Panc1 (cell line): ENCODE measurements at regions not wholly inside any gene's neighbourhood (a gene's known extent, or its start where the extent isn't known, plus 50 kb on each side); places are given as distances from the start of the nearest gene placed in this dataset.

Source experiments
- ATAC-seq: fragments of 200-7000 bp; cut with Tn5 transposase; 2 replicates; pipeline ENCODE4 v1.9.1; 2020; ENCODE audit warnings: mild to moderate bottlenecking, moderate library complexity
- BruUV-seq: library from RNA; stranded (reverse); fragments of 400-500 nt; replicated peaks from 2 replicates; lab custom pipeline; 2021; lab: Mats Ljungman, UMichigan
- CTCF ChIA-PET: fragments of 300-600 bp; sonication (Branson Sonifier 250); formaldehyde crosslinking; loops from one replicate; lab custom pipeline; 2022; ENCODE audit warnings: antibody characterized with exemption; lab: Charles Lee
- POLR2A ChIA-PET: fragments of 300-600 bp; sonication (Branson Sonifier 250); formaldehyde crosslinking; loops from one replicate; lab custom pipeline; 2022; ENCODE audit warnings: antibody characterized with exemption; lab: Charles Lee
- DNase-seq: peaks from one replicate; pipeline ENCODE4 v3.0.0-alpha.2; 2010; ENCODE audit warnings: low read depth, low spot score
- H3K27ac ChIP-seq: 2 replicates; pipeline ENCODE4 v1.5.1; 2011; ENCODE audit warnings: mild to moderate bottlenecking, low read length, inconsistent platforms
- H3K27me3 ChIP-seq: fragments of 200-500 bp; sonication (Bioruptor generic); 2 replicates; pipeline ENCODE4 v1.6.0; 2014; ENCODE audit warnings: low read length, inconsistent platforms; ENCODE audit not compliant: control insufficient read depth, insufficient read depth
- H3K36me3 ChIP-seq: fragments of 200-500 bp; sonication (Bioruptor generic); 2 replicates; pipeline ENCODE4 v1.5.1; 2014; ENCODE audit warnings: inconsistent platforms, mild to moderate bottlenecking, low read length, moderate library complexity; ENCODE audit not compliant: control insufficient read depth, insufficient read depth
- H3K4me1 ChIP-seq: 2 replicates; pipeline ENCODE4 v1.5.1; 2011; ENCODE audit warnings: inconsistent platforms, mild to moderate bottlenecking, low read length, moderate library complexity; ENCODE audit not compliant: control insufficient read depth, insufficient read depth
- H3K4me3 ChIP-seq, 2 experiments: 2 replicates each; pipeline ENCODE4 v1.5.1; 2011 to 2012; ENCODE audit warnings: low read depth in 2 of 2, low read length in 2 of 2, mild to moderate bottlenecking in 2 of 2, inconsistent platforms in 1 of 2, moderate library complexity in 1 of 2
- H3K9me3 ChIP-seq: fragments of 200-500 bp; sonication (Bioruptor generic); 2 replicates; pipeline ENCODE4 v1.5.1; 2014; ENCODE audit warnings: low read depth, mild to moderate bottlenecking, inconsistent platforms, low read length, moderate library complexity; ENCODE audit not compliant: control insufficient read depth, insufficient read depth
- CTCF ChIP-seq: fragments of 450-650 bp; IDR thresholded peaks from 2 replicates; pipeline ENCODE4 v1.5.1; 2017; ENCODE audit warnings: mild to moderate bottlenecking
- POLR2AphosphoS5 ChIP-seq: IDR thresholded peaks from 2 replicates; pipeline ENCODE4 v1.6.1; 2012; ENCODE audit warnings: mild to moderate bottlenecking, low read depth, low read length, moderate library complexity
- REST ChIP-seq, 2 experiments: IDR thresholded peaks; 2 replicates each; pipeline ENCODE4 v1.6.1; 2011 to 2012; ENCODE audit warnings: low read depth in 2 of 2, control low read depth in 1 of 2, low read length in 1 of 2, mild to moderate bottlenecking in 1 of 2, moderate library complexity in 1 of 2; ENCODE audit not compliant: insufficient read depth in 1 of 2
- SIN3A ChIP-seq: IDR thresholded peaks from 2 replicates; pipeline ENCODE4 v1.6.1; 2012; ENCODE audit warnings: low read depth, mild to moderate bottlenecking, low read length, moderate library complexity, borderline replicate concordance; ENCODE audit not compliant: insufficient read depth
- TCF7L2 ChIP-seq: IDR thresholded peaks from 2 replicates; pipeline ENCODE4 v1.6.1; 2011; ENCODE audit warnings: mild to moderate bottlenecking, low read depth, low read length, inconsistent platforms
- in situ Hi-C: cut with HindIII; loops from 2 replicates; pipeline ENCODE4 v1.10.0; 2016; ENCODE audit warnings: low sequenced_read_pairs, low pct_unique_long_range_greater_than_20kb
- intact Hi-C: fragments of 100-400 bp; cut with micrococcal nuclease; formaldehyde crosslinking; loops from one replicate; pipeline ENCODE4 v1.10.0; 2022; ENCODE audit not compliant: unreplicated experiment

GRCh38 chr1:30415171-30415940 is 308.0 kb downstream of the MATN1 start:
- BruUV-seq = no TSS peak
- CTCF ChIA-PET = no interaction called here
- no peaks in the 10 kb centered on the region for H3K36me3 ChIP-seq
- in situ Hi-C loops (no loop called here), intact Hi-C loops (no loop called here)
- H3K4me3 ChIP-seq = no peak overlapping the region
- DNase-seq = no peak
- H3K27ac ChIP-seq = no peak overlapping the region
- TF ChIP-seq SIN3A (no peak), TCF7L2 (no peak), CTCF (no peak), REST (IDR thresholded peaks at IDR 0.05; ENCODE audit: insufficient read depth in 1 of 2, low read depth in 2 of 2, low read length in 1 of 2) (no peak), POLR2AphosphoS5 (no peak)
- no peaks in the 10 kb centered on the region for H3K9me3 ChIP-seq
- no peak for ATAC-seq
- H3K4me1 ChIP-seq = no peaks in the 10 kb centered on the region
- H3K27me3 ChIP-seq = no peaks in the 10 kb centered on the region
- POLR2A ChIA-PET = no interaction called here

GRCh38 chr1:30414851-30415165 is 308.6 kb downstream of the MATN1 start:
- ChIA-PET POLR2A (no interaction called here), CTCF (no interaction called here)
- no peak for ATAC-seq
- H3K27me3 ChIP-seq = no peaks in the 10 kb centered on the region
- no peak overlapping the region for H3K27ac ChIP-seq
- intact Hi-C loops = no loop called here
- no peak for DNase-seq
- H3K4me1 ChIP-seq = no peaks in the 10 kb centered on the region
- BruUV-seq = no TSS peak
- TF ChIP-seq TCF7L2 = no peak
- no peak for TF ChIP-seq POLR2AphosphoS5
- H3K9me3 ChIP-seq = no peaks in the 10 kb centered on the region
- no peaks in the 10 kb centered on the region for H3K36me3 ChIP-seq
- H3K4me3 ChIP-seq = no peak overlapping the region
- in situ Hi-C loops = no loop called here

- CTCF ChIA-PET = no interaction called here
- Histone ChIP-seq H3K36me3 (no peaks in the 10 kb centered on the region), H3K27me3 (no peaks in the 10 kb centered on the region), H3K4me1 (no peaks in the 10 kb centered on the region), H3K27ac (no peak overlapping the region), H3K4me3 (no peak overlapping the region), H3K9me3 (no peaks in the 10 kb centered on the region)
- TF ChIP-seq REST (IDR thresholded peaks at IDR 0.05; ENCODE audit: insufficient read depth in 1 of 2, low read depth in 2 of 2, low read length in 1 of 2) (no peak), POLR2AphosphoS5 (no peak), CTCF (no peak), SIN3A (no peak), TCF7L2 (no peak)
- no TSS peak for BruUV-seq
- DNase-seq = no peak
- POLR2A ChIA-PET = no interaction called here
- in situ Hi-C loops (no loop called here), intact Hi-C loops (no loop called here)
- ATAC-seq = no peak
Observed at GRCh38 chr1:30414086-30414850, 309.1 kb downstream of the MATN1 start.
